Panc1 (cell line): ENCODE measurements at regions not wholly inside any gene's neighbourhood (a gene's known extent, or its start where the extent isn't known, plus 50 kb on each side); places are given as distances from the start of the nearest gene placed in this dataset.

Source experiments
- CTCF ChIP-seq: fragments of 450-650 bp; IDR thresholded peaks from 2 replicates; pipeline ENCODE4 v1.5.1; 2017; ENCODE audit warnings: mild to moderate bottlenecking
- POLR2AphosphoS5 ChIP-seq: IDR thresholded peaks from 2 replicates; pipeline ENCODE4 v1.6.1; 2012; ENCODE audit warnings: mild to moderate bottlenecking, low read depth, low read length, moderate library complexity
- REST ChIP-seq, 2 experiments: IDR thresholded peaks; 2 replicates each; pipeline ENCODE4 v1.6.1; 2011 to 2012; ENCODE audit warnings: low read depth in 2 of 2, control low read depth in 1 of 2, low read length in 1 of 2, mild to moderate bottlenecking in 1 of 2, moderate library complexity in 1 of 2; ENCODE audit not compliant: insufficient read depth in 1 of 2
- SIN3A ChIP-seq: IDR thresholded peaks from 2 replicates; pipeline ENCODE4 v1.6.1; 2012; ENCODE audit warnings: low read depth, mild to moderate bottlenecking, low read length, moderate library complexity, borderline replicate concordance; ENCODE audit not compliant: insufficient read depth
- TCF7L2 ChIP-seq: IDR thresholded peaks from 2 replicates; pipeline ENCODE4 v1.6.1; 2011; ENCODE audit warnings: mild to moderate bottlenecking, low read depth, low read length, inconsistent platforms

GRCh38 chr12:60120199-60120598 is 524.4 kb downstream of the SLC16A7 start:
- no peak for TF ChIP-seq CTCF
- no peak for TF ChIP-seq TCF7L2
- TF ChIP-seq POLR2AphosphoS5: no peak
- no peak for TF ChIP-seq REST (IDR thresholded peaks at IDR 0.05; ENCODE audit: insufficient read depth in 1 of 2, low read depth in 2 of 2, low read length in 1 of 2)
- TF ChIP-seq SIN3A: no peak
